Astrocyte (in vitro differentiated cells and primary cell): ENCODE measurements at regions not wholly inside any gene's neighbourhood (a gene's known extent, or its start where the extent isn't known, plus 50 kb on each side); places are given as distances from the start of the nearest gene placed in this dataset.
"Not testable (repeated sequence)": the region's sequence is repeated elsewhere in the genome, so short reads cannot be mapped to it uniquely, and the experiment has no call there.

Source experiments
- DNase-seq: peaks from one replicate; pipeline ENCODE4 v3.0.0-alpha.2; 2010; ENCODE audit warnings: low read depth
- FAIRE-seq: peaks from 2 replicates; lab custom pipeline; 2011; peaks lifted over from hg19 to GRCh38; lab: Jason Lieb, UNC
- H2AFZ ChIP-seq: 2 replicates; pipeline ENCODE4 v1.6.0; 2012; ENCODE audit warnings: low read depth, low read length, inconsistent platforms
- H3K27ac ChIP-seq: 2 replicates; pipeline ENCODE4 v1.5.1; 2011; ENCODE audit warnings: low read depth, low read length, inconsistent platforms
- H3K27me3 ChIP-seq: 2 replicates; pipeline ENCODE4 v1.6.0; 2011; ENCODE audit warnings: low read length, inconsistent platforms; ENCODE audit not compliant: insufficient read depth
- H3K36me3 ChIP-seq: 2 replicates; pipeline ENCODE4 v1.5.1; 2011; ENCODE audit warnings: low read length, inconsistent platforms; ENCODE audit not compliant: insufficient read depth
- H3K4me1 ChIP-seq: 2 replicates; pipeline ENCODE4 v1.5.1; 2011; ENCODE audit warnings: low read length, inconsistent platforms; ENCODE audit not compliant: insufficient read depth
- H3K4me2 ChIP-seq: 2 replicates; pipeline ENCODE4 v1.6.0; 2012; ENCODE audit warnings: low read length, inconsistent platforms
- H3K4me3 ChIP-seq: 2 replicates; pipeline ENCODE4 v1.5.1; 2011; ENCODE audit warnings: low read depth, mild to moderate bottlenecking, low read length, inconsistent platforms; ENCODE audit not compliant: insufficient read depth
- H3K79me2 ChIP-seq: 2 replicates; pipeline ENCODE4 v1.6.0; 2012; ENCODE audit warnings: mild to moderate bottlenecking, low read length, inconsistent platforms; ENCODE audit not compliant: insufficient read depth
- H3K9ac ChIP-seq: 2 replicates; pipeline ENCODE4 v1.6.0; 2012; ENCODE audit warnings: mild to moderate bottlenecking, low read length, inconsistent platforms
- H3K9me3 ChIP-seq: 2 replicates; pipeline ENCODE4 v1.5.1; 2012; ENCODE audit warnings: low read depth, mild to moderate bottlenecking, low read length, inconsistent platforms; ENCODE audit not compliant: insufficient read depth
- H4K20me1 ChIP-seq: 2 replicates; pipeline ENCODE4 v1.6.0; 2012; ENCODE audit warnings: low read length, inconsistent platforms; ENCODE audit not compliant: insufficient read depth
- H3K27ac Mint-ChIP-seq: one replicate; pipeline ENCODE4 v1.8.0; 2021; ENCODE audit warnings: mild to moderate bottlenecking, mixed read lengths; ENCODE audit not compliant: unreplicated experiment
- H3K27me3 Mint-ChIP-seq: one replicate; pipeline ENCODE4 v1.8.0; 2021; ENCODE audit warnings: low read depth, mixed read lengths; ENCODE audit not compliant: unreplicated experiment
- H3K36me3 Mint-ChIP-seq: one replicate; pipeline ENCODE4 v1.8.0; 2021; ENCODE audit warnings: low read depth, mixed read lengths; ENCODE audit not compliant: unreplicated experiment
- H3K4me1 Mint-ChIP-seq: one replicate; pipeline ENCODE4 v1.8.0; 2021; ENCODE audit warnings: low read depth, mixed read lengths; ENCODE audit not compliant: unreplicated experiment
- H3K4me3 Mint-ChIP-seq: one replicate; pipeline ENCODE4 v1.8.0; 2021; ENCODE audit warnings: mild to moderate bottlenecking, moderate library complexity, mixed read lengths; ENCODE audit not compliant: unreplicated experiment
- H3K9me3 Mint-ChIP-seq: one replicate; pipeline ENCODE4 v1.8.0; 2021; ENCODE audit warnings: mild to moderate bottlenecking, mixed read lengths; ENCODE audit not compliant: unreplicated experiment
- EZH2 ChIP-seq: IDR thresholded peaks from 2 replicates; pipeline ENCODE4 v1.6.1; 2012; ENCODE audit warnings: mild to moderate bottlenecking, low read length, inconsistent platforms; ENCODE audit not compliant: insufficient read depth
- TF ChIP-seq, protein P1 (sequence below): IDR thresholded peaks from 2 replicates; pipeline ENCODE4 v1.5.1; 2011; ENCODE audit warnings: low read depth, mild to moderate bottlenecking, inconsistent platforms, low read length, moderate library complexity; ENCODE audit not compliant: insufficient read depth

DNA sequence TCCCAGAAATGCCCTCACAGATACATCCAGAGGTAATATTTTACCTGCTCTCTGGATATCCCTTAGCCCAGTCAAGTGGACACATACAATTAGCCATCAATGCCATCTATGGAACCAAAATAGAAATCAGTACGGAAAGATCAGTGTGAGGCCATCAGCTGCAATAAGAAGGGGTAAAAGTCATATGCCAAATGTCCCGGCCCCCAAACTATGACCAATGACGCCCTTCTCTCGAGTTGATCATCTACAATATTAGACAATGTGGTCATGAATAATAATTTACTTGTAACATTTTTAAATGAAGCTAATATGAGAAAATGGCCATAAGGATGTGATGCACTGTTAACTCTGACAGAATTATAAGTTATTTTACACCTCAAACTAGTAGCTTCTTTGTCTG is 588.9 kb downstream of the POM121L12 start:
- Histone ChIP-seq H2AFZ (no peak overlapping the region), H3K9me3 (no peaks in the 10 kb centered on the region), H3K79me2 (no peaks in the 10 kb centered on the region), H3K27me3 (no peaks in the 10 kb centered on the region), H4K20me1 (no peaks in the 10 kb centered on the region), H3K27ac (no peak overlapping the region), H3K4me3 (no peak overlapping the region), H3K9ac (no peak overlapping the region), H3K4me1 (no peaks in the 10 kb centered on the region), H3K36me3 (no peaks in the 10 kb centered on the region), H3K4me2 (no peak overlapping the region)
- Mint-ChIP-seq H3K9me3 (no peaks in the 10 kb centered on the region), H3K4me3 (no peak overlapping the region), H3K27me3 (no peaks in the 10 kb centered on the region), H3K36me3 (no peaks in the 10 kb centered on the region), H3K27ac (no peak overlapping the region), H3K4me1 (no peaks in the 10 kb centered on the region)
- no peak for TF ChIP-seq EZH2
- TF ChIP-seq, protein P1, sequence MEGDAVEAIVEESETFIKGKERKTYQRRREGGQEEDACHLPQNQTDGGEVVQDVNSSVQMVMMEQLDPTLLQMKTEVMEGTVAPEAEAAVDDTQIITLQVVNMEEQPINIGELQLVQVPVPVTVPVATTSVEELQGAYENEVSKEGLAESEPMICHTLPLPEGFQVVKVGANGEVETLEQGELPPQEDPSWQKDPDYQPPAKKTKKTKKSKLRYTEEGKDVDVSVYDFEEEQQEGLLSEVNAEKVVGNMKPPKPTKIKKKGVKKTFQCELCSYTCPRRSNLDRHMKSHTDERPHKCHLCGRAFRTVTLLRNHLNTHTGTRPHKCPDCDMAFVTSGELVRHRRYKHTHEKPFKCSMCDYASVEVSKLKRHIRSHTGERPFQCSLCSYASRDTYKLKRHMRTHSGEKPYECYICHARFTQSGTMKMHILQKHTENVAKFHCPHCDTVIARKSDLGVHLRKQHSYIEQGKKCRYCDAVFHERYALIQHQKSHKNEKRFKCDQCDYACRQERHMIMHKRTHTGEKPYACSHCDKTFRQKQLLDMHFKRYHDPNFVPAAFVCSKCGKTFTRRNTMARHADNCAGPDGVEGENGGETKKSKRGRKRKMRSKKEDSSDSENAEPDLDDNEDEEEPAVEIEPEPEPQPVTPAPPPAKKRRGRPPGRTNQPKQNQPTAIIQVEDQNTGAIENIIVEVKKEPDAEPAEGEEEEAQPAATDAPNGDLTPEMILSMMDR, result no peak
- DNase-seq, result no peak
- no peak for FAIRE-seq

DNA sequence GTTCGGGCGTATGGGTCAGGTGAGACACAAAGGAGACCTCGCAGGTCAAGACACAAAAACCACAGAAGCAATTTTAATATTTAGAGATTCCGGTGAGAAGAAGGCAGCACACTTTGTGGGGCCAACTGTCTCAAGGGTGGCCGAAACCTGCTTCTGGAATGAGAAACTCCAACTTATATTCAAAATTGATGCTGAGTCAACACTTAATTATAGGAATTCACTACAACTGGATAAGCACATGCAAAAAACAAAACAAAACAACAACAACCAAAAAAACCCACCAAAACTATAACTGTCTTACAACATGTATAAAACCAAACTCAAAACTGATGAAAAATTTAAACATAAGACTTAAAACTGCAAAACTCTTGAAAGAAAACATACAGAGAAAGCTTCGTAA is 593.3 kb downstream of the POM121L12 start:
- no peaks in the 10 kb centered on the region for H3K27me3 ChIP-seq
- Mint-ChIP-seq H3K4me3 (no peak overlapping the region), H3K36me3 (no peaks in the 10 kb centered on the region), H3K27me3 (peaks cover 5% of the 10 kb centered on the region), H3K27ac (no peak overlapping the region), H3K9me3 (peaks cover 2% of the 10 kb centered on the region), H3K4me1 (no peaks in the 10 kb centered on the region)
- no peak overlapping the region for H3K4me2 ChIP-seq
- no peak overlapping the region for H2AFZ ChIP-seq
- no peaks in the 10 kb centered on the region for H3K4me1 ChIP-seq
- DNase-seq (no peak), FAIRE-seq (no peak)
- no peak overlapping the region for H3K4me3 ChIP-seq
- no peaks in the 10 kb centered on the region for H4K20me1 ChIP-seq
- H3K27ac ChIP-seq, result no peak overlapping the region
- H3K9me3 ChIP-seq, result peaks cover 4% of the 10 kb centered on the region
- H3K9ac ChIP-seq, result no peak overlapping the region
- no peak for TF ChIP-seq EZH2
- TF ChIP-seq, protein P1, result no peak
- no peaks in the 10 kb centered on the region for H3K36me3 ChIP-seq
- no peaks in the 10 kb centered on the region for H3K79me2 ChIP-seq

DNA sequence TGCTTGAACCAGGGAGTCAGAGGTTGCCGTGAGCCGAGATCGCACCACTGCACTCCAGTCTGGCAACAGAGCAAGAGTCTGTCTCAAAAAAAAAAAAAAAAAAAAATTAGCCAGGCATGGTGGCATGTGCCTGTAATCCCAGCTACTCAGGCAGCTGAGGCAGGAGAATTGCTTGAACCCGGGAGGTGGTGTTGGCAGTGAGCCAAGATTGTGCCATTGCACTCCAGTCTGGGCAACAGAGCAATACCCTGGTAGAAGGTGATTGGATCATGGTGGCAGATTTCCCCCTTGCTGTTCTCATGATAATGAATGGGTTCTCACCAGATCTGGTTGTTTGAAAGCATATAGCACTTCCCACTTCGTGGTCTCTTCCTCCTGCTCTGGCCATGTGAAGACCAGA is 599.8 kb downstream of the POM121L12 start:
- H3K27ac Mint-ChIP-seq, DNase-seq, H3K4me3 ChIP-seq, FAIRE-seq, H3K4me1 Mint-ChIP-seq, H3K9ac ChIP-seq, H3K79me2 ChIP-seq, H3K36me3 Mint-ChIP-seq, H3K4me1 ChIP-seq, H3K4me3 Mint-ChIP-seq, H4K20me1 ChIP-seq, H3K27ac ChIP-seq, H3K27me3 ChIP-seq, H3K4me2 ChIP-seq, H3K9me3 Mint-ChIP-seq, H3K36me3 ChIP-seq, H3K27me3 Mint-ChIP-seq, H2AFZ ChIP-seq, H3K9me3 ChIP-seq: not testable (repeated sequence)
